Stimulated activated memory B cell treated with anti-CD40 and anti-IgM and Interleukin-4, amounts not matched to agents 10 μg/mL and 1 μg/mL and 100 μg/mL, for 72 hours (primary cell): ENCODE measurements at regions not wholly inside any gene's neighbourhood (a gene's known extent, or its start where the extent isn't known, plus 50 kb on each side); places are given as distances from the start of the nearest gene placed in this dataset.

Experiments used
- ATAC-seq: fragments of 150-1000 bp; cut with Tn5 transposase; 2 replicates; pipeline ENCODE4 v1.10.0; 2021
- H3K27ac Mint-ChIP-seq: one replicate; pipeline ENCODE4 v1.8.0; 2022; ENCODE audit warnings: mild to moderate bottlenecking, mixed read lengths
- H3K27me3 Mint-ChIP-seq: one replicate; pipeline ENCODE4 v1.8.0; 2022; ENCODE audit warnings: mixed read lengths
- H3K36me3 Mint-ChIP-seq: one replicate; pipeline ENCODE4 v1.8.0; 2022; ENCODE audit warnings: mixed read lengths
- H3K4me1 Mint-ChIP-seq: one replicate; pipeline ENCODE4 v1.8.0; 2022; ENCODE audit warnings: mixed read lengths
- H3K4me3 Mint-ChIP-seq: one replicate; pipeline ENCODE4 v1.8.0; 2022; ENCODE audit warnings: mild to moderate bottlenecking, moderate library complexity, mixed read lengths
- H3K9me3 Mint-ChIP-seq: one replicate; pipeline ENCODE4 v1.8.0; 2022; ENCODE audit warnings: mixed read lengths

DNA sequence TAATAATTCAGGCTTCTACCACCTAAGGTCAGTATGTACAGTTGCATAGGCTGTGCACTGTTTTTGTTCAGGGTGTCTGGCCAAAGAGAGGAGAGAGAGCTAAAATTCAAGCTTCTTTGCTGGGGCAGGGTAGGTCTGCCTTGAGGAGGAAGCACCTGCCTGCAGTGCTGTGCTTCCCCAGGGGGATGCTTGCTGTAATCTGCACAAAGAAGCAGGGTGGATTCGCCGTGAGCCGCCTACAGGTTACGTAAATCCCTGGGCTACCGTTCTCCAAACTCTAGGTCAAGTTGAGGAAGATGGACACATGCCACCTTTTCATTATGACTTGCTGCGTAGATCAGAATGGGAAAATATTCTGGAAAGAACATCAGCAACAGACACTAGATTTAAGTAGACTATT is 543.3 kb downstream of the TNS3 start:
- Mint-ChIP-seq H3K9me3 (no peaks in the 10 kb centered on the region), H3K4me1 (no peaks in the 10 kb centered on the region), H3K36me3 (no peaks in the 10 kb centered on the region), H3K27ac (no peak overlapping the region), H3K4me3 (no peak overlapping the region), H3K27me3 (peaks cover 12% of the 10 kb centered on the region)
- ATAC-seq: no peak

GRCh38 chr7:47037607-47038006 is 544.3 kb downstream of the TNS3 start:
- H3K9me3 Mint-ChIP-seq: no peaks in the 10 kb centered on the region
- H3K4me1 Mint-ChIP-seq: no peaks in the 10 kb centered on the region
- H3K36me3 Mint-ChIP-seq: no peaks in the 10 kb centered on the region
- no peak overlapping the region for H3K4me3 Mint-ChIP-seq
- ATAC-seq: no peak
- no peak overlapping the region for H3K27ac Mint-ChIP-seq
- peaks cover 12% of the 10 kb centered on the region for H3K27me3 Mint-ChIP-seq

- no peak overlapping the region for H3K4me3 Mint-ChIP-seq
- no peaks in the 10 kb centered on the region for H3K4me1 Mint-ChIP-seq
- no peaks in the 10 kb centered on the region for H3K9me3 Mint-ChIP-seq
- H3K27ac Mint-ChIP-seq: no peak overlapping the region
- H3K27me3 Mint-ChIP-seq: peaks cover 12% of the 10 kb centered on the region
- H3K36me3 Mint-ChIP-seq: no peaks in the 10 kb centered on the region
- ATAC-seq: no peak
Observed at GRCh38 chr7:47036909-47037308, 545.0 kb downstream of the TNS3 start.

- H3K36me3 Mint-ChIP-seq: no peaks in the 10 kb centered on the region
- H3K27ac Mint-ChIP-seq: no peak overlapping the region
- ATAC-seq: no peak
- H3K4me1 Mint-ChIP-seq: no peaks in the 10 kb centered on the region
- H3K27me3 Mint-ChIP-seq: peaks cover 12% of the 10 kb centered on the region
- no peaks in the 10 kb centered on the region for H3K9me3 Mint-ChIP-seq
- H3K4me3 Mint-ChIP-seq: no peak overlapping the region
Observed at GRCh38 chr7:47035522-47035921, 546.4 kb downstream of the TNS3 start.

DNA sequence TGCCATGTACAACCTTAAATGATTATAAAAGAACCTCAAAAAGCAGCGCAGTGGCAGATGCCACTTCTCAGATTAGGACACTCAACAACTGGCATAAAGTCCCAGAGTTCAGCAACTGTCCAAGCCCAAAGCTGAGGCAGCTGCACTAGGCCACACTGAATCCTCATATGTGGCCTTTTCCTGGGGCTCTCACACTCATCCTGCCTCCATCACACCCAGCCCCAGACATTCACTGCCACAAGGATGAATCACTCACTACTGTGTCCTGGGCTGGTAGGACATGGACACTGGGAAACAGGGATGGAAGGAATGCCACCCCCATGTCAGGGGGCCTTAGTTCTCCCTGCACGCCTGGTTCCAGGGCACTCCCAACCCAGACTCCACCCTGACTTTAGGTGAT is 547.7 kb downstream of the TNS3 start:
- no peaks in the 10 kb centered on the region for H3K9me3 Mint-ChIP-seq
- H3K4me3 Mint-ChIP-seq: no peak overlapping the region
- no peak overlapping the region for H3K27ac Mint-ChIP-seq
- H3K4me1 Mint-ChIP-seq: no peaks in the 10 kb centered on the region
- peaks cover 12% of the 10 kb centered on the region for H3K27me3 Mint-ChIP-seq
- no peaks in the 10 kb centered on the region for H3K36me3 Mint-ChIP-seq
- no peak for ATAC-seq

- Mint-ChIP-seq H3K4me1 (no peaks in the 10 kb centered on the region), H3K27me3 (no peaks in the 10 kb centered on the region), H3K9me3 (no peaks in the 10 kb centered on the region), H3K27ac (no peak overlapping the region), H3K4me3 (no peak overlapping the region), H3K36me3 (no peaks in the 10 kb centered on the region)
- no peak for ATAC-seq
Observed at GRCh38 chr7:47032536-47032908, 549.4 kb downstream of the TNS3 start.

GRCh38 chr7:47031786-47032535 is 550.0 kb downstream of the TNS3 start:
- Mint-ChIP-seq H3K4me1 (no peaks in the 10 kb centered on the region), H3K9me3 (no peaks in the 10 kb centered on the region), H3K27me3 (no peaks in the 10 kb centered on the region), H3K27ac (no peak overlapping the region), H3K4me3 (no peak overlapping the region), H3K36me3 (no peaks in the 10 kb centered on the region)
- ATAC-seq: no peak

DNA sequence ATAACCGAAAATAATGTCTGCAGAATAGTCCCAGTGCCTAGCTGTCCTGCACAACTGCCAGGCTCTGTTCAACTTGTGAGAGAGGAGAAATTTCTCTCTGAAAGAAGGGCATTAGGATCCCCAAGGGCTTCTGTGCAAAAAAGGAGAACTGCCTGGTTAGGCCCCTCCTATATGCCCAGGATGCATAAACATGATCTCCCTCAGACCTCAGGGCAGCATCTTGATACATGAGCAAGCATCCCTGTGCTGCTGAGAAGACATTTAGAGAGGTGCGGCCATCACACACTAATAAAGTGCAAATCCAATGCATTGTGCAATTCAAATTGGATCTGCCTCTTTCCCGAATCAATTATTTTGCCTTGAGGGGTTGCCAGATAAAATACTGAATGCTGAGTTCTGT is 553.6 kb downstream of the TNS3 start:
- ATAC-seq: no peak
- no peak overlapping the region for H3K27ac Mint-ChIP-seq
- no peaks in the 10 kb centered on the region for H3K9me3 Mint-ChIP-seq
- no peaks in the 10 kb centered on the region for H3K27me3 Mint-ChIP-seq
- no peaks in the 10 kb centered on the region for H3K4me1 Mint-ChIP-seq
- H3K36me3 Mint-ChIP-seq: no peaks in the 10 kb centered on the region
- no peak overlapping the region for H3K4me3 Mint-ChIP-seq

DNA sequence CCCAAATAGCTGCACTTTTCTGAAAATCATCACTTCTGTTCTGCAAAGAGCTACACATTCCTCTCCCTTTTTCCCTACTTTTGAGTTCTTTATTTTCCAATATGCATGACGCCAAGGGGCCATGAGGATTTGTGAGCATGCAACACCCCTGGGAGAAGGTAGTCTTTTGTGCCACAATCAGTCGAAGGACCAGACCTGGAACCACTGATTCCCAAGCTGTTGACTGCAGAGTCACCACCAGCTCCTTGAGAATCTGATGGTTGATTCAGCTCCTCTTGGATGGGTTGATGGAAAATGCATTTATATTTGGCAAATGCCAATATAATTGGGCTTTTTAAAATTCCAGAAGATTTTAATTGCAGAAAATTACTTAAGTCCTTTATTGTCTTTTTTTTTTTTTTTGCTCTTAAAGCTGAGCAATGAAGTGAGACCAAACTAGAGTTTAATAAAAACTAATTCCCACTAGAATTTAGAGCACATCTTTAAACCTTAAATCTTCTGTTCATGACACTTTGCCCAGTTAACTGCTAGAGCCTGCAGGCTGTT is 554.1 kb downstream of the TNS3 start:
- no peaks in the 10 kb centered on the region for H3K9me3 Mint-ChIP-seq
- no peaks in the 10 kb centered on the region for H3K36me3 Mint-ChIP-seq
- H3K27me3 Mint-ChIP-seq: no peaks in the 10 kb centered on the region
- H3K4me1 Mint-ChIP-seq: no peaks in the 10 kb centered on the region
- H3K27ac Mint-ChIP-seq: no peak overlapping the region
- H3K4me3 Mint-ChIP-seq: no peak overlapping the region
- no peak for ATAC-seq

DNA sequence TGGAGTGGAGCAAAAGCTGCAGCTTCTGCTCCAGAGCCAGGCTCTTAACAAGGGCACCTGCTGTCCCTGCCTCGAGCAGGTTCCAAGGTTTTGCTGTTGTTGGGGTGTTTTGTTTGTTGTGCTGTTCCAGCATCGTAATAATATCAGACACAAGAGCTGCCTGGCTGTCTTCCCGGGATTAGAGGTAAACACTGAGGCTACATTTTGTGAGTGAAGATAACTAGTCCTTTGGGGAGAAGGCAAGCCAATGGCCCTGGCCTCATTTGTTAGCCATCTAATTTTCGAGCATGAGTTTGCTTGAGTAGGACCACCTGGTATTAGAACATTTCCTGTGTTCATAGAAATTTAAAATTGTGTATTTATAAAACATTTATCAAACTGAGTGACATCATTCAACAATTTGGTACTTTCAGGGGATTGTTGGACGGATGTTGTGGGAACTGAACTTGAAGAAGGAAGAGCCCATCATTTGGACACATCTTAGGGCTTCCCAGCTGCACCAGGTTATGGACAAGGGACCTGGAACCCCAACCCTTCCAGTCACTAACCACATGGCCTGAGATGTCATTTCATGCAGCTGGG is 555.0 kb downstream of the TNS3 start:
- no peaks in the 10 kb centered on the region for H3K4me1 Mint-ChIP-seq
- H3K36me3 Mint-ChIP-seq: no peaks in the 10 kb centered on the region
- H3K9me3 Mint-ChIP-seq: no peaks in the 10 kb centered on the region
- no peak overlapping the region for H3K4me3 Mint-ChIP-seq
- H3K27me3 Mint-ChIP-seq: no peaks in the 10 kb centered on the region
- H3K27ac Mint-ChIP-seq: no peak overlapping the region
- ATAC-seq: no peak

- H3K27me3 Mint-ChIP-seq: peaks cover 9% of the 10 kb centered on the region
- ATAC-seq: no peak
- no peak overlapping the region for H3K27ac Mint-ChIP-seq
- no peaks in the 10 kb centered on the region for H3K36me3 Mint-ChIP-seq
- no peak overlapping the region for H3K4me3 Mint-ChIP-seq
- H3K9me3 Mint-ChIP-seq: peaks cover 3% of the 10 kb centered on the region
- no peaks in the 10 kb centered on the region for H3K4me1 Mint-ChIP-seq
Observed at GRCh38 chr7:47024991-47025390, 556.9 kb downstream of the TNS3 start.

GRCh38 chr7:47008461-47008860 is 573.5 kb downstream of the TNS3 start:
- no peak for ATAC-seq
- Mint-ChIP-seq H3K9me3 (peaks cover 6% of the 10 kb centered on the region), H3K36me3 (no peaks in the 10 kb centered on the region), H3K27ac (no peak overlapping the region), H3K4me3 (no peak overlapping the region), H3K27me3 (peaks cover 9% of the 10 kb centered on the region), H3K4me1 (no peaks in the 10 kb centered on the region)

GRCh38 chr7:47007471-47007870 is 574.4 kb downstream of the TNS3 start:
- Mint-ChIP-seq H3K27me3 (peaks cover 8% of the 10 kb centered on the region), H3K27ac (no peak overlapping the region), H3K4me1 (no peaks in the 10 kb centered on the region), H3K36me3 (no peaks in the 10 kb centered on the region), H3K4me3 (no peak overlapping the region), H3K9me3 (peaks cover 6% of the 10 kb centered on the region)
- ATAC-seq: no peak

GRCh38 chr7:47000561-47000960 is 581.4 kb downstream of the TNS3 start:
- H3K4me3 Mint-ChIP-seq: no peak overlapping the region
- H3K27ac Mint-ChIP-seq: no peak overlapping the region
- H3K27me3 Mint-ChIP-seq: no peaks in the 10 kb centered on the region
- no peaks in the 10 kb centered on the region for H3K4me1 Mint-ChIP-seq
- no peak for ATAC-seq
- H3K9me3 Mint-ChIP-seq: peaks cover 1% of the 10 kb centered on the region
- H3K36me3 Mint-ChIP-seq: no peaks in the 10 kb centered on the region

DNA sequence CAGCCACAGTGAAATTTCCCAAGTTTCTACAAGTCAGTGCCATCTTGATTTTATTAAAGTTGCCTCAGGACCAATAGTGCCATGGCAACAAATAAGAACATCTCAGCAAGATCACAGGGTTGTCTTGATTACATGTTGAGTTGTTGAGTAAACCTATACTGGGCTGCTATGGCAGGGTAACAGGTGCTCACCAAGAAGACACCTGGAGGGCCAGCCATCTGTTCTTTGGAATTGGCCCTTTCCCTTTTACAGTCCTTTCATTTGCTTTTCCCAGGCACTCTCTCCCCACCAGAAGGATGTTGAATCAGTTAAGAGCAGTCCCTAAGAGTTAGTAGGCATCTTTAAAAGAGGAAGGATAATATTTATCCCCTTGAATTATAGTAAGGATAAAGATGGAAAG is 582.0 kb downstream of the TNS3 start:
- Mint-ChIP-seq H3K9me3 (no peaks in the 10 kb centered on the region), H3K27ac (no peak overlapping the region)

GRCh38 chr7:46996972-46997371 is 584.9 kb downstream of the TNS3 start:
- H3K36me3 Mint-ChIP-seq: no peaks in the 10 kb centered on the region
- no peak overlapping the region for H3K27ac Mint-ChIP-seq
- H3K27me3 Mint-ChIP-seq: no peaks in the 10 kb centered on the region
- H3K4me3 Mint-ChIP-seq: no peak overlapping the region
- H3K9me3 Mint-ChIP-seq: no peaks in the 10 kb centered on the region
- no peaks in the 10 kb centered on the region for H3K4me1 Mint-ChIP-seq
- ATAC-seq: no peak

More for the DNA sequence above, 582.0 kb downstream of the TNS3 start:
- no peaks in the 10 kb centered on the region for H3K4me1 Mint-ChIP-seq
- H3K27me3 Mint-ChIP-seq: no peaks in the 10 kb centered on the region
- no peak overlapping the region for H3K4me3 Mint-ChIP-seq
- H3K36me3 Mint-ChIP-seq: no peaks in the 10 kb centered on the region
- no peak for ATAC-seq
